ENCODE measurements at regions not wholly inside any gene's neighbourhood (a gene's known extent, or its start where the extent isn't known, plus 50 kb on each side); places are given as distances from the start of the nearest gene placed in this dataset.

DNA sequence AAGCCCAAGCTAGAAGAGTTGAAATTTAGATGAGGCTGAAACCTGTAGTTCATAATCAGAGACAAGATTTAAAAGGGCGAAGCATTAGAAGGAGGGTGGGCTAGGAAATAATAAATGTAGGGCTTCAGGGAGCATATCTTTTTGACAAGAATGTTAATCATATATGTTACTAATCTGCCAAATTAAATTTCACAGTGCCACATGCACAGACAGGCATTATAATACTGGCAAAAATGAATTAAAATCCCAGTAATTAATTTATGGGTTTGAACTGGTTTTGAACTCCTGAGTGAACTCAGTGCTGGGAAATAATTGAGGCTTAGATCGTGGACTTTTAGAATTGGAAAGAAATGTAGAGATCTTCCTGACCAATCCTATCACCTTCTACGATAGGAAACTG, 383.5 kb upstream of the IL12A start:
- Mint-ChIP-seq H3K9me3 (peaks cover 2% of the 10 kb centered on the region), H3K4me1 (ENCODE audit: low read depth) (no peaks in the 10 kb centered on the region), H3K27me3 (no peaks in the 10 kb centered on the region), H3K27ac (no peak overlapping the region), H3K4me3 (no peak overlapping the region), H3K36me3 (ENCODE audit: low read depth) (no peaks in the 10 kb centered on the region)

DNA sequence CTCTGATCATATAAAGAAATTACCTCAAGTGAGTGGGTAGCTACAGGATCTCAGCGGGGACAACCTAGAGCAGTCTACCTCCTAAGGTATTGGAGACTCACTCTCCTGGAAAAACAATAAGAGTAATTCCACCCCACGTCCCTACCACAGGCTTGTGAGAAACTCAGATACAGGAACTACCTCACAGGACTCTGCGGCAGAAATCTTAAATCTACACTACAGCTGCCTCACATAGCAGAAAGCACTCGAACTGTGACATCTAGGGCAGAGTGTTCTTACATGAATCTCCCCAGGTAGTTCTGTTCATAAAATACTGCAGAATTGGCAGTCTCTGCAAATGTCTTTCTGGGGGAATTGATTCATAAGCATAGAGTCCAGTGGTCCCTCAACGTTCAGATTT, 382.9 kb upstream of the IL12A start:
- Mint-ChIP-seq H3K27ac (no peak overlapping the region), H3K9me3 (no peaks in the 10 kb centered on the region), H3K4me3 (no peak overlapping the region), H3K27me3 (no peaks in the 10 kb centered on the region), H3K36me3 (ENCODE audit: low read depth) (no peaks in the 10 kb centered on the region), H3K4me1 (ENCODE audit: low read depth) (no peaks in the 10 kb centered on the region)

DNA sequence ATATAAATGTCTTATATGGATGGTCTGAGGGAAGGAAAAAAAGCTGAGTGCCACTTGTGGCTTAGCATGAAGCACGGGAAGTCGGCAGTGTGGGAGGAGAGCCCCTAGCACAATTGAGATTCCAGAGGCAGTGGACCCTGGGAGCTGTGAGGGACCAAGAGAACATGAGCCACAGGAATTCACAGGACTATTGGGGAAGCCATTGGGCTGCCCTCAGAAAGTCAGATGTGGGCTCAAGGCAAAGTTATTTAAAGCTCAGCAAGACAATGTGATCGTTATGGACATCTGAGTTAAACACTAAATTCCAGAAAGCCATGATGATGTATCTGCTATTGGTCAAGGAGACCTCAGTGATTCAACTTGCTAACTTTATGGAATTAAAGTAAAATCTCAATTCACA, 380.8 kb upstream of the IL12A start:
- Mint-ChIP-seq H3K9me3 (no peaks in the 10 kb centered on the region), H3K27ac (no peak overlapping the region), H3K27me3 (no peaks in the 10 kb centered on the region), H3K4me3 (no peak overlapping the region), H3K36me3 (ENCODE audit: low read depth) (no peaks in the 10 kb centered on the region), H3K4me1 (ENCODE audit: low read depth) (no peaks in the 10 kb centered on the region)

DNA sequence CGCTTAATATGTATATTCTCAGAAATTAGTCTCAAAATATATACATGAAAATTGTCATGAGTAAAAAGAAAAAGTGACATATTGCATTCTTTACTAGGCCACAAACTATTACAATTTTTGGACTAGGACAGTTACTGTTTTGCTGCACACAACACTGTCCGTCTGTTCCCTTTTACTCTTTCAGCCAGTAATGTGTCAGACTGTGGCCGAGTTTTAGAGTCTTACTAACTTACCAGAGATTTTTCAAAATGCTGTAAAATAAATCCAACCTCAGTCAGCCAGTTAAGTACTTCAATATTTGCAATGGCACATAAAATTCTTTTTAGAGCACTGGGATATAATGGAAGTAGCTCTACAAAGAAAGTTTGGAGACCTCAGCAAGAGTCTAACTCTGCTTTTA, 380.3 kb upstream of the IL12A start:
- H3K27me3 Mint-ChIP-seq, result no peaks in the 10 kb centered on the region
- H3K9me3 Mint-ChIP-seq, result no peaks in the 10 kb centered on the region
- H3K27ac Mint-ChIP-seq, result no peak overlapping the region
- no peaks in the 10 kb centered on the region for H3K36me3 Mint-ChIP-seq (ENCODE audit: low read depth)
- no peaks in the 10 kb centered on the region for H3K4me1 Mint-ChIP-seq (ENCODE audit: low read depth)
- no peak overlapping the region for H3K4me3 Mint-ChIP-seq

DNA sequence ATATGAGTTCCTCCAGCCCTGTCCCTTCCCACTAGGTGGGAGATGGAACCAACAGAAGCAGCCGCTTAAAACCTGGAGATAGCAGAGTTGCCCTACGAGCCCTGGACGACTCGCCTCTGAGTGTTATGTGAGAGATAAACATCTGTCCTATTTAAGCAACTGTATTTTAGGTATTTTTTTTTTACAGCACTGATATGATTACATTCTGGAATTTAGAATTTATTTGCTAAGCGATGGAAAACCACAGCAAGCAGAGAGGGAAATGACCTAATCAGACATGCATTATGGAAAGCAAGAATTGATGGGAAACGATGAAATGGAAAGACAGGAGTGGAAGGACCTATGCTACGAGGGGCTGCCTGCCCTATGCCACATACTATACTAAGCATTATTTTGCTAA, 379.0 kb upstream of the IL12A start:
- no peaks in the 10 kb centered on the region for H3K36me3 Mint-ChIP-seq (ENCODE audit: low read depth)
- no peak overlapping the region for H3K27ac Mint-ChIP-seq
- peaks cover under 1% of the 10 kb centered on the region for H3K9me3 Mint-ChIP-seq
- H3K27me3 Mint-ChIP-seq, result no peaks in the 10 kb centered on the region
- no peak overlapping the region for H3K4me3 Mint-ChIP-seq
- H3K4me1 Mint-ChIP-seq (ENCODE audit: low read depth), result no peaks in the 10 kb centered on the region

DNA sequence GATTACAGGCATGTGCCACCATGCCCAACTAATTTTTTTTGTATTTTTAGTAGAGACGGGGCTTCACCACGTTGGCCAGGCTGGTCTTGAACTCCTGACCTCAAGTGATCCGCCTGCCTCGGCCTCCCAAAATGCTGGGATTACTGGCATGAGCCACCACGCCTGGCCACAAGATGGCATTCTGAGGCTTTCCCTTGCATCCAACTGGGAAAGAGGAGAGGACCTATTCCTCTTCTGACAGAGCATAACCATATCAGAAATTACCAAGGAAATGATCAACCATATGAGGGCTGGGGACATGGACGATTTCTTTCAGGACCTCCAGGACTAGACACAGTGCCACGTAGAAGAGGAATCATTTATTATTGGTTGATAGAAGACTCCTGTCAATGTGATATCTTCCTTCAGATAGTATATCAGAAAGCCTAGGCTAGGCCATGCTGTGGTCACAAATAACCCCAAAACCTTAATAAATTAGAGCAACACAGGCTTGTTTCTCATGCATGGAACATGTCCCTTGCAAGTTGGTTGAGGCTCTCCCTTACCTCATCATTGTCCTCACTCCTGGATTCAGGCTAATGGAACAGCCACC, 372.3 kb upstream of the IL12A start:
- H3K27ac Mint-ChIP-seq, result no peak overlapping the region
- no peaks in the 10 kb centered on the region for H3K27me3 Mint-ChIP-seq
- H3K4me1 Mint-ChIP-seq (ENCODE audit: low read depth), result no peaks in the 10 kb centered on the region
- H3K36me3 Mint-ChIP-seq (ENCODE audit: low read depth), result no peaks in the 10 kb centered on the region
- H3K9me3 Mint-ChIP-seq, result peaks cover 7% of the 10 kb centered on the region
- H3K4me3 Mint-ChIP-seq, result no peak overlapping the region

DNA sequence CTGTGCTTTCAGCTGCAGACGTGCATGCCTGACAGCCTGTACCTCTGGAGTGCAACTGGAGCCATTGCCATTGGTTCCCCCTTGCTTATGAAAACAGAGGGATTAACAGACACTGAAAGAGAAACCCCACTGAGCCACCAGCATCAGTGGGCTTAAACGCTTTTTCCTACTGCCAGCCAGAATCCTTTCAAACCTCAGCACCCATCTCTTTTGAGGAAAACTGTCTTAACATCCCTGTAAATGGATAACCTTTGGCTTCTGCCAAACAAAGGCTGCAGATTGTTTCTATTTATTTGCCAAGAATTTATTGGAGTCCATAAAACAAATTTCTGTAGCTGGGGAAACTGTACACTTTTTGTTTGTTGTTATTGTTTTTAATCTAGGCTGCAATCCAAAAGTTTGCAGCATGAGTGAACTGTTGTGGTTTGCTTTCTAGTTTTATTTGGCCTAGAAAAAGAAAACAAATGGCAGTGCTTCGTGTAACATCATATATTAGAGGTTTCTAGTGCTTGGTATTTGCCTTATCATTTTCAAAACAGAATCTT, 369.2 kb upstream of the IL12A start:
- Mint-ChIP-seq H3K4me3 (no peak overlapping the region), H3K36me3 (ENCODE audit: low read depth) (no peaks in the 10 kb centered on the region), H3K9me3 (peaks cover 7% of the 10 kb centered on the region), H3K27ac (no peak overlapping the region), H3K4me1 (ENCODE audit: low read depth) (no peaks in the 10 kb centered on the region), H3K27me3 (no peaks in the 10 kb centered on the region)

DNA sequence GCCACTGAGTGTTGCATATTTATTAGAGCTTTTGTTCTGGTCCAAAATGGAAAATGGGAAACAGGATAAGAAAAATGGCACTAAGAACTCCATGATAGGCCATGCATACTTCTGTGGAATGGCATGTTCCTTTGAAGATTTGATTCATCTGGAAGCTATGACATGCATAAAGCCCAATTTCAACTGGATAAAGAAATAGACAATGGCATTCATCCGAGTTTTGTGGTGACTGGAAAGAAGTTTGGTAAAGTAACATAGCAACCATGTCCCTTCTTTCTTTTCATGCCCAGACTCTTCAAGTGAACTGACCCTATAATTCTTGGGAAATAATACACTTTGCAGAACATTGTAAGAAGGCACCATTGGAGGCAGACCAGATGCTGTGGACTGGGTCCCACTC, 368.4 kb upstream of the IL12A start:
- no peaks in the 10 kb centered on the region for H3K4me1 Mint-ChIP-seq (ENCODE audit: low read depth)
- no peaks in the 10 kb centered on the region for H3K36me3 Mint-ChIP-seq (ENCODE audit: low read depth)
- H3K27me3 Mint-ChIP-seq, result no peaks in the 10 kb centered on the region
- H3K9me3 Mint-ChIP-seq, result no peaks in the 10 kb centered on the region
- H3K4me3 Mint-ChIP-seq, result no peak overlapping the region
- H3K27ac Mint-ChIP-seq, result no peak overlapping the region

DNA sequence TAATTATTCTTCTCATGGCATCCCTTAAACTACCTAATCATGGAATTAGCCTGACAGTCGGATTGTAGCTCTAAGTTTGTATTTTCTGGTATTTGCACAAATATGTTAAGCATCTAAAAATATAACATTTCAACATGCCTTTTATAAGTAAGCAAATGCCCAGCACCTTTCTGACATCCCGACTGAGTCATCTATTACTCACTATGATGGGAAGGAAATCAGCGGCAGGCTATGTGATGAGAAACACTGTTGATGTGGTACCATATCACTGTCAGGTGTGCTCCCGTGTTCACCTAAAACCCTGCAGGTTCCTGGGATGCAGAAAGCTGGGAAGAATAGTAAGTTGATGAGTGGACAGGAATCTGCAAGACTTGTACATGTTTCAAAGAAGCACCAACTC, 367.8 kb upstream of the IL12A start:
- Mint-ChIP-seq H3K36me3 (ENCODE audit: low read depth) (no peaks in the 10 kb centered on the region), H3K9me3 (no peaks in the 10 kb centered on the region), H3K4me3 (no peak overlapping the region)

DNA sequence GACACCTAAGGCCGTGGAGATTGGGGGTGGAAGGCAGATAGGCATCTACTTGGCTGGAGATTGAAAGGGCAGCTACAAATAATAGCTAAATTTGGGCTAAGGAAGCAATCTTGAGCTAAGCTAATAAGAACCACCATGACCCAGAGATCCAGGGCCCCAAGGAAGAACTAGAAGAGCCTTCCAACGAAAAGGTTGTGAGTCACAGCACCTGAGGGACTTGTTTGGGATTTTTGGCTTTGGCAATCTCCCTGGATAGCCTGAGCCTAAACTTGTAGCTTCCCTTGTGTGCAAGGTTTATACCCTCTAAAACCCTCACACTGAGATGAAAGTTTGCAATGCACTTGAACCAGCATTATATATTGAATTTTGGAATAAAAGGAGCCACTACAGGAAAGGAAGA, 364.0 kb upstream of the IL12A start:
- H3K36me3 Mint-ChIP-seq (ENCODE audit: low read depth), result no peaks in the 10 kb centered on the region
- H3K27me3 Mint-ChIP-seq, result peaks cover under 1% of the 10 kb centered on the region
- no peaks in the 10 kb centered on the region for H3K4me1 Mint-ChIP-seq (ENCODE audit: low read depth)
- no peak overlapping the region for H3K27ac Mint-ChIP-seq
- H3K4me3 Mint-ChIP-seq, result no peak overlapping the region
- H3K9me3 Mint-ChIP-seq, result no peaks in the 10 kb centered on the region

More for the DNA sequence above, 367.8 kb upstream of the IL12A start:
- no peaks in the 10 kb centered on the region for H3K27me3 Mint-ChIP-seq
- H3K27ac Mint-ChIP-seq, result no peak overlapping the region
- no peaks in the 10 kb centered on the region for H3K4me1 Mint-ChIP-seq (ENCODE audit: low read depth)

DNA sequence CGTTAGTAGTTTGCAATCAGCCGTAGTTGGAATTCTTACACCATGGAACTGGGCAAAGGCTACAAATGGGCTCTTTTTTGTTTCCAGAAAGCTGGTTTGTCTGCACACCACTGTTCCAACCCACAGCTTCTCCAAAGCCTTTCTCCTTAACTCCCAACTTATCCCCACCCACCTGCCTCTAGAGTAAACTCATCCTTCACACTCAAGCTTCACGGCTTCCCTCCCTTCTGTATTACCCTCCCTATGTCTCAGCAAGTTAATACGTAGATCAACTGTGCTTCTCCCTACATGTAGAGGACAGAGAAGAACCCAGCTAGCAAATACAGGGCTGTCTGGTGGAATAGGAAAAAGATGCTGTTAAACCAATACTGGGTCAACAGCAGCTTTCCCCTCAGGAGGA, 363.0 kb upstream of the IL12A start:
- no peak overlapping the region for H3K4me3 Mint-ChIP-seq

DNA sequence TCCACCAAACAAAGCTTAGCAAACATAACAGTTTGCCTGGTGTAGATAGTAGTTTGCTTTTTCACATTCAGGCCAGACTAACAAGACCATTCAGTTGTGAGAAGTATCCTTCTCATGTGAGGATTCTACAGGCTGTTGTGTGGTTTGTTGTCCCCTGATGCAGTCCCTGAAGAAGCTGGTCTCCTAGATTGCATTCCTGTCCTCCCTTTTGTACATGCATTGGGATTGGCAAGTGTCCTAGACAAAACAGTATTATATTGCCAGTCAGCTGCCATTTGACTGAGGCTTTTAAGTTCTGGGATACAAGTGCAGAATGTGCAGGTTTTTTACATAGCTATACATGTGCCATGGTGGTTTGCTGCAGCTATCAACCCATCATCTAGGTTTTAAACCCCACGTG, 362.0 kb upstream of the IL12A start:
- no peak overlapping the region for H3K27ac Mint-ChIP-seq
- no peaks in the 10 kb centered on the region for H3K4me1 Mint-ChIP-seq (ENCODE audit: low read depth)
- H3K4me3 Mint-ChIP-seq, result no peak overlapping the region
- H3K36me3 Mint-ChIP-seq (ENCODE audit: low read depth), result no peaks in the 10 kb centered on the region
- H3K9me3 Mint-ChIP-seq, result no peaks in the 10 kb centered on the region
- peaks cover 4% of the 10 kb centered on the region for H3K27me3 Mint-ChIP-seq

More for the DNA sequence above, 363.0 kb upstream of the IL12A start:
- H3K4me1 Mint-ChIP-seq (ENCODE audit: low read depth), result no peaks in the 10 kb centered on the region
- no peak overlapping the region for H3K27ac Mint-ChIP-seq
- H3K36me3 Mint-ChIP-seq (ENCODE audit: low read depth), result no peaks in the 10 kb centered on the region
- H3K9me3 Mint-ChIP-seq, result no peaks in the 10 kb centered on the region
- H3K27me3 Mint-ChIP-seq, result peaks cover 4% of the 10 kb centered on the region

DNA sequence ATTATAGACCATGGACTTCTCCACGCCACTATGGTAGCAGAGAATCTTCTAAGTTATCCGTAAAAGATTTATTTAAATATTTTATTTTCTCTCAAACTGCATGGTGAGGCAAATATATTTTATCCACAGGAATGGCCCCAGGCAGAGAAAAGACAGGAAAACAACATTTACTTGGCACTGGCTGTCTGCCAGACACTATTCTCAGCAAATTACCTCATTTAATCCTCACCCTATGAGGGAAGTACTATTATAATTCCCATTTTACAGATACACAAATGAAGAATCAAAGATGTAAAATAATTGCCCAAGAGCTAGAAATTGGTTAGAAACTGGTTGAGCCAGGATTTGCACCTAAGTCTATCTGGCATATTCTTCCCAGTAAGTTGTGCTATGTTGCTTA, 361.4 kb upstream of the IL12A start:
- Mint-ChIP-seq H3K9me3 (no peaks in the 10 kb centered on the region), H3K27me3 (peaks cover 4% of the 10 kb centered on the region), H3K4me1 (ENCODE audit: low read depth) (no peaks in the 10 kb centered on the region), H3K4me3 (no peak overlapping the region), H3K27ac (no peak overlapping the region), H3K36me3 (ENCODE audit: low read depth) (no peaks in the 10 kb centered on the region)

DNA sequence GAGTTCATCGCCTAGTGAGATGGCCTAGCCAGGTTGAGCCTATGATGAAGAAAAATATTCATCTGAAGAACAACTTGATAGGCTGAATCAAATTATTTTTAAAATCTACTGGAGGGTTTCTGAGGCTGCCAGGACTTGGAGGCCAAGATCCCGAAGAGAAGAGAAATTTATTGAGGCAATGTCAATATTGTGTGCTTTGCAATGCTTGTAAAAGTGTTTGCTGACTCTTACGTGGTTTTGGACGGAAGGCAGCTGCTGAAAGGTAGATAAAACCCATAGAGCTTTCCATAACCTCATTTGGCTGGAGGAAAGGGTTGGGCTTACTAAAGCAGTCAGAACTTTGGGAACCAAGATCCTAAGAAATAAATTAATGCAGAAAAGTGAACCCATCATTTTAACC, 361.0 kb upstream of the IL12A start:
- H3K9me3 Mint-ChIP-seq, result no peaks in the 10 kb centered on the region
- H3K27ac Mint-ChIP-seq, result no peak overlapping the region
- no peaks in the 10 kb centered on the region for H3K36me3 Mint-ChIP-seq (ENCODE audit: low read depth)
- no peaks in the 10 kb centered on the region for H3K4me1 Mint-ChIP-seq (ENCODE audit: low read depth)
- H3K27me3 Mint-ChIP-seq, result peaks cover 4% of the 10 kb centered on the region
- H3K4me3 Mint-ChIP-seq, result no peak overlapping the region

DNA sequence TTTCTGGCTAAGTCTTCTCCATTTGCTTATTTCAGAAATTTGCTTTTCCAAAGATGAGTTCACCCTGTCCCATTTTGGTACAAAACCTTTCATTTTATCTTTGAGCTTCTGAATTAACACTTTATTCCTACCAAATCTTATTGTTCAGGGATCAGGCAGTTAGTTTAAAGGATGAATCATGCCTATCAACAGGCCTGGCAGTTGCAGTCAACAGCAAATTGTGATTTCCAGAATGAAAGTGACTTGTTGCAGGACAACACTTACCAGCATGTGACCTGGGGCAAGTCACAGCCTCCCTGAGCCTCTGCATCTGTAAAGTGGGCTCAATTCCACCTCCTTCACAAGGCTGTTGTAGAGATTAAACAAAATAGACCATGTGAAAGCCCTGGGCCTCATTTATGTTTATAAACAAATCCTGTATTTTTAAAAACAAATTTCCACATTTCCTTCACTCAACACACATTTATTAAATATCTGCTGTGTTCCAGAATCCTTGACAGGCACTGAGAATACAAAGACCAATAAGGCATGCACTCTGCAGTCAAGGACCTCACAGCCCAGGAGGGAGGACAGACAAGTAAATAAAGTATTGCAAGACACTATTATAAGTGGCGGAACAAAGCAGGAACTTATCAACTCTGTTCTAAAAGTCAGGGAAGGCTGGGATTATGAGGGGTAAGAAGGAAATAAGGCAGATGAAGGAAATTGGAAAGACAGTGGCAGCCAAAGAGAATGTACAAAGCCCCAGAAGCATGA, 359.1 kb upstream of the IL12A start:
- no peaks in the 10 kb centered on the region for H3K36me3 Mint-ChIP-seq (ENCODE audit: low read depth)
- no peak overlapping the region for H3K27ac Mint-ChIP-seq
- peaks cover 4% of the 10 kb centered on the region for H3K27me3 Mint-ChIP-seq
- no peaks in the 10 kb centered on the region for H3K4me1 Mint-ChIP-seq (ENCODE audit: low read depth)
- no peaks in the 10 kb centered on the region for H3K9me3 Mint-ChIP-seq
- no peak overlapping the region for H3K4me3 Mint-ChIP-seq

DNA sequence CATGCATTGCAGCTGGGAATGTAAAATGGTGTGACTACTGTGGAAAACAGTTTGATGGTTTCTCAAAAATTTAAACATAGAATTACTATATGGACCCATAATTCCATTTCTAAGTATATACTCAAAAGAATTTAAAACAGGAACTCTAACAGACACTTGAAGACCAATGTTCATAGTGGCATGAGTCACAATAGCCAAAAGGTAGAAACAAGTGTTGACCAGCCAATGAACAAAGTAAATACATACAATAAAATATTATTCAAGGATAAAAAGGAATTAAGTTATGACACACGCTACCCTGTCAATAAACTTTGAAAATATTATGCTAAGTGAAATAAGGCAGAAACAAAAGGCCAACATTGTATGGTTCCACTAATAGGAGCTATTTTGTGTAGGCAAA, 357.4 kb upstream of the IL12A start:
- no peak overlapping the region for H3K4me3 Mint-ChIP-seq
- H3K4me1 Mint-ChIP-seq (ENCODE audit: low read depth), result no peaks in the 10 kb centered on the region
- H3K36me3 Mint-ChIP-seq (ENCODE audit: low read depth), result no peaks in the 10 kb centered on the region
- no peak overlapping the region for H3K27ac Mint-ChIP-seq
- H3K27me3 Mint-ChIP-seq, result peaks cover 4% of the 10 kb centered on the region
- H3K9me3 Mint-ChIP-seq, result no peaks in the 10 kb centered on the region
